HG03432 (cell line): ENCODE measurements at regions not wholly inside any gene's neighbourhood (a gene's known extent, or its start where the extent isn't known, plus 50 kb on each side); places are given as distances from the start of the nearest gene placed in this dataset.
A peak's percentile ranks its signal among the peaks of the same experiment; 100 is the strongest.

Source experiments
- ATAC-seq: cut with Tn5 transposase; IDR thresholded peaks from one replicate; pipeline ENCODE4 v1.9.1; 2021; ENCODE audit warnings: mild to moderate bottlenecking, moderate library complexity; ENCODE audit not compliant: unreplicated experiment

GRCh38 chr20:7029019-7029418 lies 261.5 kb downstream of the BMP2 start:
- ATAC-seq: no peak

- no peak for ATAC-seq
Measured at GRCh38 chr20:7031222-7031621, 263.7 kb downstream of the BMP2 start.

GRCh38 chr20:7038029-7038428 lies 270.5 kb downstream of the BMP2 start:
- no peak for ATAC-seq

- no peak for ATAC-seq
Measured at GRCh38 chr20:7057611-7058010, 290.1 kb downstream of the BMP2 start.

GRCh38 chr20:7078804-7079203 lies 311.3 kb downstream of the BMP2 start:
- ATAC-seq: no peak

GRCh38 chr20:7080472-7080871 lies 313.0 kb downstream of the BMP2 start:
- no peak for ATAC-seq

GRCh38 chr20:7085467-7085866 lies 318.0 kb downstream of the BMP2 start:
- no peak for ATAC-seq

- ATAC-seq: no peak
Measured at GRCh38 chr20:7087803-7088202, 320.3 kb downstream of the BMP2 start.

- no peak for ATAC-seq
Measured at GRCh38 chr20:7090001-7090400, 322.5 kb downstream of the BMP2 start.

GRCh38 chr20:7090811-7091210 lies 323.3 kb downstream of the BMP2 start:
- no peak for ATAC-seq

- no peak for ATAC-seq
Measured at GRCh38 chr20:7091655-7092054, 324.2 kb downstream of the BMP2 start.

GRCh38 chr20:7094438-7094997 lies 327.0 kb downstream of the BMP2 start:
- ATAC-seq: peak; percentile 60

GRCh38 chr20:7106910-7107309 lies 339.4 kb downstream of the BMP2 start:
- no peak for ATAC-seq

GRCh38 chr20:7108929-7109328 lies 341.4 kb downstream of the BMP2 start:
- ATAC-seq: no peak

- peak; percentile 83 for ATAC-seq
Measured at GRCh38 chr20:7113577-7114466, 346.3 kb downstream of the BMP2 start.

GRCh38 chr20:7123457-7123856 lies 356.0 kb downstream of the BMP2 start:
- no peak for ATAC-seq

- ATAC-seq: no peak
Measured at GRCh38 chr20:7124120-7124519, 356.6 kb downstream of the BMP2 start.

GRCh38 chr20:7136886-7137285 lies 369.4 kb downstream of the BMP2 start:
- no peak for ATAC-seq

GRCh38 chr20:7137395-7138151 lies 370.1 kb downstream of the BMP2 start:
- ATAC-seq: peak; percentile 91

- ATAC-seq: no peak
Measured at GRCh38 chr20:7144464-7144863, 377.0 kb downstream of the BMP2 start.

GRCh38 chr20:7146552-7147219 lies 379.2 kb downstream of the BMP2 start:
- ATAC-seq: no peak
